ENCODE measurements at regions not wholly inside any gene's neighbourhood (a gene's known extent, or its start where the extent isn't known, plus 50 kb on each side); places are given as distances from the start of the nearest gene placed in this dataset.
"Not testable (repeated sequence)": the region's sequence is repeated elsewhere in the genome, so short reads cannot be mapped to it uniquely, and the experiment has no call there.

DNA sequence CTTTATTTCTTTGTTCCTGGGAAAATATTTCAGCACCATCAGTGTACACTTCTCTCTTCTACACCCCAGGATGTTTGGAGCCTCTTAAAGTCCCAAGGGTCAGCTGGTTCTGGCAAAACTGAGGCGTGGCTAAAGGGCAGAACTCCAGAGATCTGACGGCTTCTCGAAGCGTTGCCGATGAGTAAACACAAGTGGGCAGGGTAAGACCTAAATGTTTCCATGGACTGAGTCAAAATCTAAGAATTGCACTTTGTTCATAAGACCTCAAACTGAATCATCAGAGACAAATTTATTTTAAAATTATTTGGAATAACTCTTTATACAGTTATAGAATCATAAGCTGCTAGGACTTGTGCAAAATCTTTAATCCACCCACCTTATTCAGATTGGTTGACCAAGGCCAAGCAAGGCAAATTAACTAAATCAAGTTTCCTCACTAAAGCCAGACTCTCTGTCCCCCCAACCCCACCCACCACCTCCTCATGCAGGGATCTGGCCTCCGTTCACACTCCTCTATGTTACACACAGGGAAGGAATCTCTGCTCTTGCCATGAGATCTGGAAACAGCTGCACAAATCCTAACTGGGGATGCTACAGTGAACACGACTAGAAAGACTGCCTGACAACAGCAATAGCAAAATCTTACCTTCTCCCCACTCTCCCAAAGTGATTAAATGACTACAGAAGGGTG, 342.6 kb upstream of the KLHL29 start:
- H3K27ac ChIP-seq = no peak overlapping the region
- no peak for TF ChIP-seq CTCF (conservative IDR thresholded peaks at IDR 0.05; ENCODE audit: low read depth)
- DNase-seq (ENCODE audit: low spot score) = no peak
- POLR2A ChIA-PET (ENCODE audit: low non-redundant PET) = no interaction called here
- CTCF ChIA-PET = no interaction called here

- TF ChIP-seq CTCF (conservative IDR thresholded peaks at IDR 0.05; ENCODE audit: low read depth) = no peak
- no peak for DNase-seq (ENCODE audit: low spot score)
- ChIA-PET CTCF (no interaction called here), POLR2A (ENCODE audit: low non-redundant PET) (no interaction called here)
- no peak overlapping the region for H3K27ac ChIP-seq
Measured at GRCh38 chr2:23050388-23050787, 334.6 kb upstream of the KLHL29 start.

DNA sequence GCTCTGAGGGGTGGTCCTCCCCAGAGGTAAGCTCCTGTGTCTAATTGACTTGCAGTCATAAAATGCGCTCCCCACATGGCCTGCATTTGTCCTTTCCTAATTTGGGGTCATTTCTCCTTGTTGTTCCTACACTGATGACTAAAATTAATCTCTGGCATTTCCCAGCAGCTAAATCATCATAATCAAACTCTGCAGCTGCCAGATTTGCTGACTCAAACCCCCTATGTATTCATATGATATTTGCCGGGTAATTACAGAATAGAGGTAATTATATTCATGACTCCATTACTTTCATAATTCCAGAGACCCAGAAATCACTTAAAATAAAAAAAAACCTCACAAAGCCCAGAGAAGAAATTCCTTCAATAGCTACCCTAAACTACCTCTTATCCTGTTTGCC, 331.4 kb upstream of the KLHL29 start:
- no peak overlapping the region for H3K27ac ChIP-seq
- ChIA-PET POLR2A (ENCODE audit: low non-redundant PET) (no interaction called here), CTCF (no interaction called here)
- DNase-seq (ENCODE audit: low spot score) = no peak
- TF ChIP-seq CTCF (conservative IDR thresholded peaks at IDR 0.05; ENCODE audit: low read depth) = no peak

GRCh38 chr2:23055251-23055650, 329.7 kb upstream of the KLHL29 start:
- TF ChIP-seq CTCF (conservative IDR thresholded peaks at IDR 0.05; ENCODE audit: low read depth) = no peak
- no peak overlapping the region for H3K27ac ChIP-seq
- CTCF ChIA-PET = no interaction called here
- no peak for DNase-seq (ENCODE audit: low spot score)
- POLR2A ChIA-PET (ENCODE audit: low non-redundant PET) = no interaction called here

DNA sequence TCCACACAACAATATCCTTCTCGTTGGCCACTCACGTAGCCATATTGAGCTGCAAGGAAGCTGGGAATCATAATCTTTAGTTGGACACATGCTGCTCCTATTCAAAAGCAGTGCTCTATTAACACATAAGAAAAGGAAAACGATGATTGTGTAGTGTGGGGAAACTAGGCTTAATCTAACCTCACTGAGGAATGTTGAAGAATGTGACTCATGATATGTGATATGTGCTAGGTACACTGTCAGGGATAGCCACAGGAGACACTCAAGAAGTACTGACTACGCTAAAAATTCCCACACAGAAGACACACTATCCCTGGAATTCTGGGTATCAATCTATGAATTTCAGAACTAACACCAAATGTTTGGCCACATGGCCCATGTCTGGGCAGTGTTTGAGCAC, 328.1 kb upstream of the KLHL29 start:
- H3K27ac ChIP-seq; POLR2A ChIA-PET (ENCODE audit: low non-redundant PET); CTCF ChIA-PET; DNase-seq (ENCODE audit: low spot score): not testable (repeated sequence)

GRCh38 chr2:23058435-23058834, 326.5 kb upstream of the KLHL29 start:
- no peak for DNase-seq (ENCODE audit: low spot score)
- ChIA-PET CTCF (no interaction called here), POLR2A (ENCODE audit: low non-redundant PET) (no interaction called here)
- H3K27ac ChIP-seq = no peak overlapping the region
- no peak for TF ChIP-seq CTCF (conservative IDR thresholded peaks at IDR 0.05; ENCODE audit: low read depth)

GRCh38 chr2:23065210-23065609, 319.8 kb upstream of the KLHL29 start:
- no peak overlapping the region for H3K27ac ChIP-seq
- no peak for TF ChIP-seq CTCF (conservative IDR thresholded peaks at IDR 0.05; ENCODE audit: low read depth)
- DNase-seq (ENCODE audit: low spot score) = no peak
- POLR2A ChIA-PET (ENCODE audit: low non-redundant PET) = no interaction called here
- CTCF ChIA-PET = no interaction called here
